NCI-H146 (cell line): ENCODE measurements at regions not wholly inside any gene's neighbourhood (a gene's known extent, or its start where the extent isn't known, plus 50 kb on each side); places are given as distances from the start of the nearest gene placed in this dataset.

Source experiments
- DNase-seq: peaks from one replicate; lab custom pipeline; 2025; lab: John Stamatoyannopoulos, UW

DNA sequence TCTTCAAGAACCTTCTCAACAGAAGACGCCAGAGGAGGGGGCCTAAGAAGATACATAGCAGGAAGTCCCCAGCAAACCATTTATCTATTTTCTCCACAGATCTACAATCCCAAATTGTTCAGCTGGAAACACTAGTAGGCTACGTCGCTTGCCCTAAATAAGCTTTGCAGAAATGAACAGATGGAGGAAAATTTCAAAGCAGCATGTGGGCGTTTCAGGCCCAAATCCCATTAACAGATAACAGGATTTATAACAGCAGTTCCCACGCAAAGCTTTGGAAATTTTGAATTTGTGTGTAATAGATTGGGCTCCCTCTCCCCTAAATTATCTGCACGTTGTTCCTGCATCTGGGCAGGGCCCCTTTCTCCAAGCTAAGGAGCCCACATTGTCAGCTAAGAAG lies 60.6 kb upstream of the FRMD4A start:
- no peak for DNase-seq

DNA sequence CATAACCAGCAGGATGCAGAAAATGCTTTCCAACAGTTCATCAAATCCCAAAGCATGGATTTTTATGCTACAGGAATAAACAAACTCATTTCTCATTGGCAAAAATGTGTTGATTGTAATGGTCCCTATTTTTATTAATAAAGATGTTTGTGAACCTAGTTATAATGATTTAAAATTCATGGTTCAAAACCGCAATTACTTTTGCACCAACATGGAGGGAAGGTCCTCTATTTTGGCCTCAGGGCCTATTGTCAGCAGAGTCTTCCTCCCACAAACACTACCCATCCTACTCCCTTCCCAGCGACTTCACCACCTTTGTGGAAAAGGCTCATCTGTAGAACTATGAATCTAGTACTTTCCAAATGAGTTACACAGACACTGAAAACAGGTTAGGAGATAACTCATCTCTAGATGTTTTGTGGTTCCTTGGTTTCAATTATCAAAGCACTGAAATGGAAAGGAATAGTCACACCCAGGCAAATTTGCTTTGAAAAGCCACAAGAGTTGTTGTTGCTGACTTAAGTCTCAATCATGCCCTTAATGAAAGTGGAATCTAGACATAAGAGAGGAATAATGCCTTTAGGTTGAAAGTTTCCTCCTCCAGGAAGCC lies 59.4 kb upstream of the FRMD4A start:
- DNase-seq: no peak

DNA sequence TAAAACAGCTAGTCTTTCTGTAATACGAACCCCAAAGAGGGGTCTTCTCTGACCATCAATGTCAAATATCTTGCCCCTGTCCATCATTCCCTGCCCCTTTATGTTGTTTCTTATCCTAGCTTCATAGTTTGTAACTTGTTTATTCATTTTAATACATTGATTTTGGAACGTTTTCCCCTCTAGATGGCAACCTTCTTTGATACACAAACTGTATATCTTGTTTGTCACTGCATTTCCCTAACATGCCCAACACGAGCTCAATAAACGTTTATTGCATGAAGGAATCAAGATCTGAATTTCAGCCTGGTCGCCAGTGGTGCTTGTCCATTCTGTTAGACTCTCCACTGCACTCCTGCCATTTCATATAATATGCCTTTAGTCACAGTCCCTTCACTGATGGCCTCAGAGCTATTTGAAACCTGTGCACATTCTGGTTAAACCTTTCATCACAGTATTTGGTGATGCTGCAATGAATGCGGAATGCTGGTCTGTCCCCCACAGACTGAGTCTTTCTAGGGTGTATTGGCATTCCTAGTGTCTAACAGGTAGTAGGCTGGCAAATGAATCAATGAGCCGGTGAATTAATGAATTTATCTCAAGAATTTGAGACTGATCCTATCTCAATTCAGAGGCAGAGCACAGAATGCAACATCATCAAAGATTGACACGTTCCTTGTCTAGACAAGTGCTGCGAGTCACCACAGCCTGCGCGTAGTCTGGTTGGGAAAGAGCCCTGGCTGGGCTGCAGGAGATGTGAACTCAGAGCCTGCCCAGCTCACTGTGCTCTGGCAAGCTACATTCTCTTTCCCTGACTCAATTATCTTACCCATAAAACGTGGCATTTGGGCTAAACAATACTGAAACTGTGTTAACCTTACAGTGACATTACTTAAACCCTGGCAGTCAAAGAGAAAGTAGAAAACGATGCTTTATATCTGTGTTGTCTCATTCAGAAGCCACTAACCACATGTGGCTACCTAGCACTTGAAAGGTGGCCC lies 55.2 kb upstream of the FRMD4A start:
- no peak for DNase-seq

DNA sequence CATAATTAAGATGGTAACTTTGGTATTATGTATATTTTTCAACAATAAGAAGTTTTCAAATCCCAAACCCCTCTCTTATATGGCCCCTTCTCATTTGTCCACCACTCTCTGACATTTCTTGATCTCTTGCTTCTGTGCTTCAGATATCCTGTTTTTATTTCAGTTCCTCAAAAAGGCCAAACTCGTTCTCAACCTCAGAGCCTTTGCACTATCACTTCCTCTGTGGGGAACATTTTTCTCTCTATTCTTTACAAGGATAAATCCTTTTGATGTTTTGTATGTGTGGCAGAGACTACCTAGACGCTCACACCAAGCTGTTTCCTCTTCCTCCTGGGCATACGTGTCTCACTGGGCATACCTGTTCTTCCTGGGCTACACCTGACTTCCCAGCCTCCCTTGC lies 54.2 kb upstream of the FRMD4A start:
- no peak for DNase-seq

DNA sequence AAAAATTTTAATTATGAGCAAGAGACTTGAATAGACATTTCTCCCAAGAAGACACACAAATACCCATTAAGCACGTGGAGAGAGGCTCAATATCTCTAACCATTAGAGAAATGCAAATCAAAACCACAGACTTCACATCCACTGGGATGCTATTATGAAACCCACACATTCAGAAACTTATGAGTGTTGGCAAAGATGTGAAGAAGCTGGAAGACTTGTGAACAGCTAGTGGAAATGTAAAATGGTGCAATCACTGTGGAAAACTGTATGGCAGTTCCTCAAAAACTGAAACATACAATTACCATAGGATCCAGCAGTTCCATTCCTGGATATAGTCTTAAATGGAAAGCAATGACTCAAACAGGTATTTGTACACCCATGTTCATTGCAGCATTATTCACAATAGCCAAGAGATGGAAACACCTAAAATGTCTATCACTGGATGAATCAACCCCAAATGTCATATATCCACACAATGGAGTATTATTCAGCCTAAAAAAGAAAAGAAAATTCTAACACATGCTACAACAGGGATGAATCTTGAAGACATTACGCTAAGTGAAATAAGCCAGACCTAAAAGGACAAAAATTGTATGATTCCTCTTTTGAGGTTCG lies 53.5 kb upstream of the FRMD4A start:
- DNase-seq: no peak

DNA sequence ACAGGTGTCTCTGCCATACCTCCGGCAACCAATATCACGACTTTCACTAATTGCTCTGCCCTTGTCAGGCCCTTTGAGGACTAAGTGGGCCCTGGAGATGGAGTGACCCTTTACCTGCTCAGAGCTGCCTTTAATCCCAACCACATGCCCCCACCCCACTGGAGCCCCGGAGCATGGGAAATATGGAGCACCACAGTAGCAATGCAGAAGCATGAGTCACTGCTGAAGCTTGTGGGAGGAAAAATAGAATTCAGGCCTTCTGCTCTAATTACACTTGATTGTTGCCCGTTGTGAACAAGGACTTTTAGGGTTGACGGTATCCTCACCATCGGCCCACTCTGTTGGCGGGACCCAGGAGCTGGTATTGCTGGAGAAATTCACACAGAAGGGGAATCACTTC lies 52.5 kb upstream of the FRMD4A start:
- no peak for DNase-seq

DNA sequence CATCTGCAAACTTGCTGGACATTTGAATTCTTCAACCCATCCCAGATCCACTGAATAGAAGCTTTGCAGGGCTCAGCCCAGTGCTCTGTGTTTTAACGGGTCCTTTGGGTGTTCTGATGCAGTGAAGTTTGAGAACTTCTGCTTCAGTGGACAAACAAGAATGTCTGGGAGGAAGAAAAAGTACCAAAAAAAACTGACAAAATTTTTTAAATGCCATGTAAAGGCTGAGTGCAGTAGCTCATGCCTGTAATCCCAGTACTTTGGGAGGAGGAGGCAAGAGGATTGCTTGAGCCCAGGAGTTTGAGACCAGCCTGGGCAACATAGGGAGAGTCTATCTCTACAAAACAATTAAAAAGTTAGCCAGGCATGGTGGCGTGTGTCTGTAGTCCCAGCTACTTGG lies 51.8 kb upstream of the FRMD4A start:
- no peak for DNase-seq

DNA sequence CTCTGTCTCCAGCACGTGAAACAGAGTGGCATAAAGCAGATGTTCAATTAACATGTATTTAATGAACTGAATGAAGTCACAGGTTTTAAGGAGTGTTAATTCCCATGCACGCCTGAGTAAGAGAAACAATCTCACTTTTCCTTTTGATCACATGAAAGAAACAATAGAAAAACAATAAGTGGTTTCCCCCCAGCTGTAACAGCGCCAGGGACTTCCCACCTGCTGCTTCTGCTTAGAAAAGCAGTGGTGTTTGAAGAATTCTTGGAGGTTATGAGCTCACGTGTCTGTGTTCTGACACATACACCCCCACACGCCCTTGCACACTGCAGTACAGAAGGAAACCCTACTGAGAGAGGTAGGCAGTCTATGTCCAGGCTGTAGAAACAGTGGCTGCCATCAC lies 51.3 kb upstream of the FRMD4A start:
- DNase-seq: peak; percentile 79

DNA sequence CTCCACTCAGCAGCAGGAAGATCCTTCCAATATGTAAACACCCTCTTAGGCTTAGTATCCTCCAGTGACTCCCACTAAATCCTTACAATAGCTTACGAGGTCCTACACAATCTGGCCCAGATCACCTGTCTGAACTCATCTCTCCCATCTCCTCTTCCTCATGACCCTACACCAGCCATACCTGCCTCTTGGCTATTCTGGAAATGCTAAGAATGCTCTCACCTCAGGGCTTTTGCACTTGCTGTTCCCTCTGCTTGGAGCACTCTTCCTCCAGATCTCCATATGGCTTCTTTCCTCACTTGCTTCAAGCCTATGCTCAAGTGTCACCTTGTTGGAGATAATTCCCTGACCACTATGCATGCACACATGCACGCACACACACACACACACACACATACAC lies 50.8 kb upstream of the FRMD4A start:
- DNase-seq: no peak

DNA sequence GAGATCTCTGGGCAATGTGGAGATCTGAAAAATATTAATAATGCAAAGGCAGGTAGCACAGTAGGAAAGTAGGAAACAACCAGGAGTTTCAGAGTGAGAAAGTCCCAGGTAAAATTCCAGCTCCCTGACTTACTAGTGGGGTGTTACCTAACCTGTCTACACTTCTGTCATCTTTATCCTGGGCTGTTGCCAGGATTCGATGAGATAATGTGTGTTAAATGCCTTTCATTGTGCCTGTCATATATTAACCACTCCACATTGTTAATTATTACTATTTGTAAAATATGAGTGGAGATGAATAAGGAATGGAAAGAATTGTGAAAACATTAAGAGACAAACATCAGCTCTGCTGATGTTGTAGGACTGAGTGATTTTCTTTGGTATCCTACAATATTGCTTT lies 50.0 kb upstream of the FRMD4A start:
- DNase-seq: no peak
